ENCODE measurements at regions not wholly inside any gene's neighbourhood (a gene's known extent, or its start where the extent isn't known, plus 50 kb on each side); places are given as distances from the start of the nearest gene placed in this dataset.

DNA sequence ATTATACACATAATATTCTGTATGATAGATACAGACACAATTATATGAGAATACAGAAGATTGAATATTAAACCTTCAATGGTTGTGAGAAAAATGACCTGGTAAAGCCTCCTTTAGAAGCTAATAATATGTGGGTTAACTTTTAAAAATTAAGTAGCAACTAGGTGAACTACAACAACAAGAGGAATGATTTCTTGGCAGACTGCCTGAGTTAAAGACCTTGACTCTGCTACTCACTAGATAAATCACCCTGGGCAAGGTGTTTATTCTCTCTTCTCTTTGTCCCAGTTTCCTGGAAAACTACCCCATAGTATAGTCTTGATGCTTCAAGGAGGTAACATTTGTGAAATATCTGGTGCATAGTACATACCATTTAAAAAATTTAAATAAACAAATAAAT is 519.6 kb upstream of the TENM4 start:
- Mint-ChIP-seq H3K4me3 (no peak overlapping the region), H3K27me3 (no peaks in the 10 kb centered on the region), H3K4me1 (no peaks in the 10 kb centered on the region), H3K36me3 (no peaks in the 10 kb centered on the region), H3K9me3 (peaks cover 15 to 30% (median 23%) of the 10 kb centered on the region in 3 donors), H3K27ac (no peak overlapping the region)
- Histone ChIP-seq H3K27me3 (replicated peaks in 1 of 2; ENCODE audit: control insufficient read depth in 2 of 2, extremely low read depth in 1 of 2, insufficient read depth in 2 of 2, low read length in 1 of 2) (no peaks in the 10 kb centered on the region), H3K36me3 (ENCODE audit: control insufficient read depth in 2 of 2, extremely low read depth in 1 of 2, insufficient read depth in 1 of 2, low read length in 1 of 2) (no peaks in the 10 kb centered on the region), H3K4me3 (ENCODE audit: control insufficient read depth in 1 of 2, extremely low read depth in 1 of 2, low read length in 1 of 2) (no peak overlapping the region), H3K9me3 (peaks cover 3% of the 10 kb centered on the region), H3K27ac (ENCODE audit: low read length) (no peak overlapping the region), H3K4me1 (ENCODE audit: control insufficient read depth in 1 of 2, extremely low read depth in 1 of 2, insufficient read depth in 2 of 2, low read length in 2 of 2) (no peaks in the 10 kb centered on the region)
- ChIA-PET CTCF (interaction anchor here in 1 of 2 donors (0.6 kb wide), 1 partner anchor 929 kb away, joined by 3 read pairs; no protein-coding TSS in a partner anchor), POLR2A (no interaction called here)
- DNase-seq (no peak), ATAC-seq (replicated peaks in 1 of 4) (no peak)

DNA sequence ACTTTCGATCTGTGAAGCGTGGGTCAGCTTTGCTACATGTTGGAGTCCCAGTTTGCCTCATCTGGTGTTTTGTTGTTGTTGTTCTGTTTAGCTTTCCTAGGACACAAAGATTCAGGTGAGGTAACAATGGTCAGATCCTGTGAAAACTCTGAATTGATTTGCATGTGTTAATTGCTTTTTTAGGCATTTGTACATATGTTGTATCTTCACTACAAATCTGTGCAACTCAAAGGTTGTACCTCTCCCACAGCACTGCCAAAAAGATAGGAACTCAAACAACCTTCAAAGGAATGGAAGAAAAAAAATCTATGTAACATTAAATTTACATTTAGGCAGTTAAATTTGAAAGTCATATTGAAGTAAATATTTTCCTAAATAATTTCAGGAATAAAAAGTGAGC is 518.5 kb upstream of the TENM4 start:
- Histone ChIP-seq H3K27me3 (replicated peaks in 1 of 2; ENCODE audit: control insufficient read depth in 2 of 2, extremely low read depth in 1 of 2, insufficient read depth in 2 of 2, low read length in 1 of 2) (no peaks in the 10 kb centered on the region), H3K27ac (ENCODE audit: low read length) (no peak overlapping the region), H3K9me3 (peaks cover 3% of the 10 kb centered on the region), H3K4me1 (ENCODE audit: control insufficient read depth in 1 of 2, extremely low read depth in 1 of 2, insufficient read depth in 2 of 2, low read length in 2 of 2) (no peaks in the 10 kb centered on the region), H3K36me3 (ENCODE audit: control insufficient read depth in 2 of 2, extremely low read depth in 1 of 2, insufficient read depth in 1 of 2, low read length in 1 of 2) (no peaks in the 10 kb centered on the region), H3K4me3 (ENCODE audit: control insufficient read depth in 1 of 2, extremely low read depth in 1 of 2, low read length in 1 of 2) (no peak overlapping the region)
- ATAC-seq (replicated peaks in 1 of 4) (no peak), DNase-seq (no peak)
- CTCF ChIA-PET: no interaction called here
- no peak overlapping the region for H3K4me3 Mint-ChIP-seq
- peaks cover 15 to 34% (median 28%) of the 10 kb centered on the region in 3 donors for H3K9me3 Mint-ChIP-seq
- no peaks in the 10 kb centered on the region for H3K36me3 Mint-ChIP-seq
- WGBS (ENCODE audit: insufficient coverage): 70% methylated on average over 2 of the region's 2 CpGs
- H3K27ac Mint-ChIP-seq: no peak overlapping the region
- no peaks in the 10 kb centered on the region for H3K4me1 Mint-ChIP-seq
- no peaks in the 10 kb centered on the region for H3K27me3 Mint-ChIP-seq
- POLR2A ChIA-PET: no interaction called here

DNA sequence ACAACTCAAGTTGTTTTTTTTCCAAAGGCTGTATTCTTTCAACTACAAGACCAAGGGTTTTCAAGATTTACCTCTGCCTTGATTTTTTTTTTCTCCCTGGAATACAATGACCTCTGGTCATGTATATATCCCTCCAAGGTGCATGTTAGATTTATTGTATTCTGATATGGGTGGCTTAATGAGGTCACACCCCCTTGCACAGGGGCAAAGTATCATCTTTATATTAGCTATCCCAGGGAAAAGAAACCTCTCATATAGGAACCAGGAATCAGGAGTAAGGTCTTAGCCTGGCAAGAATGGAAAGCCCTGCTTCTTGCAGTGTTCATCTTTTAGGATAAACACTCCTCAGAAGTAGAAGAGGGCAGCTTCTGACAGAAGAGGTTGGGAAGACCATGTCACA is 516.9 kb upstream of the TENM4 start:
- no peaks in the 10 kb centered on the region for H3K36me3 Mint-ChIP-seq
- H3K4me1 ChIP-seq (ENCODE audit: control insufficient read depth in 1 of 2, extremely low read depth in 1 of 2, insufficient read depth in 2 of 2, low read length in 2 of 2): no peaks in the 10 kb centered on the region
- H3K9me3 ChIP-seq: peaks cover 3% of the 10 kb centered on the region
- H3K9me3 Mint-ChIP-seq: peaks cover 22 to 33% (median 27%) of the 10 kb centered on the region in 3 donors
- H3K4me1 Mint-ChIP-seq: no peaks in the 10 kb centered on the region
- no peaks in the 10 kb centered on the region for H3K36me3 ChIP-seq (ENCODE audit: control insufficient read depth in 2 of 2, extremely low read depth in 1 of 2, insufficient read depth in 1 of 2, low read length in 1 of 2)
- no peak overlapping the region for H3K4me3 ChIP-seq (ENCODE audit: control insufficient read depth in 1 of 2, extremely low read depth in 1 of 2, low read length in 1 of 2)
- ChIA-PET CTCF (no interaction called here), POLR2A (no interaction called here)
- no peak overlapping the region for H3K27ac ChIP-seq (ENCODE audit: low read length)
- DNase-seq (no peak), ATAC-seq (replicated peaks in 1 of 4) (no peak)
- H3K4me3 Mint-ChIP-seq: no peak overlapping the region
- H3K27me3 Mint-ChIP-seq: no peaks in the 10 kb centered on the region
- no peak overlapping the region for H3K27ac Mint-ChIP-seq
- H3K27me3 ChIP-seq (replicated peaks in 1 of 2; ENCODE audit: control insufficient read depth in 2 of 2, extremely low read depth in 1 of 2, insufficient read depth in 2 of 2, low read length in 1 of 2): no peaks in the 10 kb centered on the region

DNA sequence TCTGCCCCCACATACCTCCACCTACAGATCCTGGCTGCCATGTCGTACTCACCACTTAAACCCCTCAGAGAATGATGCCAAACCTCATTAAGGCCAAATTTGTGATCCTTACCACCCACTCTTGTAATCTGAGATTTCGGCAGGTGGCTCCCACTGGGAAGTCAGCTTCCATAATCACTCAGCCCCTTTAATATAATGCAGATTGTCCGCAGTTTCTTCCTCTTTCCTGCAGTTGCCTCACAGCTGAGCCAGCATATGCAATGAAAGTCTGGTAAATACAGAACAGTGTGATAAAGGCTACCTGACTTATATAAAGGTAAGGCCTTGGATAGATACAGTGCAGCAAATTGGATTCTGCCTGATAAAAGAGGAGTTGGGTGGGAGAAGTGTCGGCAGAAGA is 515.2 kb upstream of the TENM4 start:
- ChIA-PET POLR2A (no interaction called here), CTCF (no interaction called here)
- H3K9me3 Mint-ChIP-seq: peaks cover 23 to 31% (median 24%) of the 10 kb centered on the region in 3 donors

DNA sequence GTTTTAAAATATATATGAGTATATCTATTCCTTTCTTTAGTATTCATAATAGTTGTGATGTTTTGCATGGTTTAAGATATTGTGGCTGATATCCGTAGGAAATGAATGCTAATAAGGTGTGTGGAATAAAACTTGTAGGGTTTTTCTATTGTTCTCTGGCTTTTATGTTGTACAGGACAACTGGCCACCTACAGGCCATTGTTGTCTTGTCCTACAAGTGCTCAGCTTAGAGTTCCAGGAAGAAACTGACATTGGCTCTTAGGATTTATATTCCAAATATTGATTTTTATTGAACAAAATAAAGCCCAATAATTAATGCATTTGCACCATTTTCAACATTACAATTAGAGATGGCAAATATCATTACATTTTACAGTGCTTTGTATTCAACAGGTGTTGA is 512.8 kb upstream of the TENM4 start:
- DNase-seq (no peak), ATAC-seq (replicated peaks in 1 of 4) (no peak)
- H3K36me3 Mint-ChIP-seq: no peaks in the 10 kb centered on the region
- Histone ChIP-seq H3K36me3 (ENCODE audit: control insufficient read depth in 2 of 2, extremely low read depth in 1 of 2, insufficient read depth in 1 of 2, low read length in 1 of 2) (no peaks in the 10 kb centered on the region), H3K4me1 (ENCODE audit: control insufficient read depth in 1 of 2, extremely low read depth in 1 of 2, insufficient read depth in 2 of 2, low read length in 2 of 2) (no peaks in the 10 kb centered on the region), H3K27me3 (replicated peaks in 1 of 2; ENCODE audit: control insufficient read depth in 2 of 2, extremely low read depth in 1 of 2, insufficient read depth in 2 of 2, low read length in 1 of 2) (no peaks in the 10 kb centered on the region), H3K27ac (ENCODE audit: low read length) (no peak overlapping the region), H3K4me3 (ENCODE audit: control insufficient read depth in 1 of 2, extremely low read depth in 1 of 2, low read length in 1 of 2) (no peak overlapping the region), H3K9me3 (peaks cover 3% of the 10 kb centered on the region)
- WGBS (ENCODE audit: insufficient coverage): 80% methylated on average over 1 of the region's 1 CpG
- CTCF ChIA-PET: no interaction called here
- no peaks in the 10 kb centered on the region for H3K4me1 Mint-ChIP-seq
- H3K27ac Mint-ChIP-seq: no peak overlapping the region
- H3K27me3 Mint-ChIP-seq: no peaks in the 10 kb centered on the region
- peaks cover 19 to 23% (median 23%) of the 10 kb centered on the region in 3 donors for H3K9me3 Mint-ChIP-seq
- POLR2A ChIA-PET: interaction anchor here in 1 of 2 donors (0.7 kb wide), 1 partner anchor 24 kb away, joined by 3 read pairs; no protein-coding TSS in a partner anchor
- H3K4me3 Mint-ChIP-seq: no peak overlapping the region

More for the DNA sequence above, 515.2 kb upstream of the TENM4 start:
- Mint-ChIP-seq H3K36me3 (no peaks in the 10 kb centered on the region), H3K4me1 (no peaks in the 10 kb centered on the region), H3K27me3 (no peaks in the 10 kb centered on the region), H3K4me3 (no peak overlapping the region), H3K27ac (no peak overlapping the region)
- DNase-seq (no peak), ATAC-seq (replicated peaks in 1 of 4) (no peak)
- Histone ChIP-seq H3K36me3 (ENCODE audit: control insufficient read depth in 2 of 2, extremely low read depth in 1 of 2, insufficient read depth in 1 of 2, low read length in 1 of 2) (no peaks in the 10 kb centered on the region), H3K27me3 (replicated peaks in 1 of 2; ENCODE audit: control insufficient read depth in 2 of 2, extremely low read depth in 1 of 2, insufficient read depth in 2 of 2, low read length in 1 of 2) (no peaks in the 10 kb centered on the region), H3K27ac (ENCODE audit: low read length) (no peak overlapping the region), H3K4me3 (ENCODE audit: control insufficient read depth in 1 of 2, extremely low read depth in 1 of 2, low read length in 1 of 2) (no peak overlapping the region), H3K9me3 (peaks cover 3% of the 10 kb centered on the region), H3K4me1 (ENCODE audit: control insufficient read depth in 1 of 2, extremely low read depth in 1 of 2, insufficient read depth in 2 of 2, low read length in 2 of 2) (no peaks in the 10 kb centered on the region)
- 63% methylated on average over 3 of the region's 4 CpGs for WGBS (ENCODE audit: insufficient coverage)

DNA sequence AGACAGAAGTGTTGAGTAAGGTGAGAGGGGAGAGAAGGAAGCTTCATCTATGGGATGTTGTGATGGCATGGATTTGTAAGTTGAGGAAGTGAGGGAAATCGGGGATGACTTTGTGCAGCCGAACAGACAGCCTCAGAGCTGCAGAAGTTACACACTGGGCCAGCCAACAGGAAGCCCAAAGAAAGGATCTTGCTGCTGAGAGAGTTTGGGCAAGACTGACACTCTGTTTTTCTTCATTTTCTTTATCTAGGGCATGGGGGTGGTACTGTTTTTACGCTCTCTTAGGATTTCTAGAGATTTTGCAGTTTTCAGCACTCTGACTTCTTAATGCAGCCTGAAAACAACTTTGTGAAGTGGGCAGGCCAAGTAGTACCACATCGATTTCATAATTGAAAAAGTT is 509.9 kb upstream of the TENM4 start:
- no peak overlapping the region for H3K27ac ChIP-seq (ENCODE audit: low read length)
- 63% methylated on average over 2 of the region's 4 CpGs for WGBS (ENCODE audit: insufficient coverage)
- peaks cover 8 to 15% (median 12%) of the 10 kb centered on the region in 3 donors for H3K9me3 Mint-ChIP-seq
- no peaks in the 10 kb centered on the region for H3K36me3 Mint-ChIP-seq
- no peak overlapping the region for H3K27ac Mint-ChIP-seq
- no peaks in the 10 kb centered on the region for H3K27me3 ChIP-seq (replicated peaks in 1 of 2; ENCODE audit: control insufficient read depth in 2 of 2, extremely low read depth in 1 of 2, insufficient read depth in 2 of 2, low read length in 1 of 2)
- no peaks in the 10 kb centered on the region for H3K36me3 ChIP-seq (ENCODE audit: control insufficient read depth in 2 of 2, extremely low read depth in 1 of 2, insufficient read depth in 1 of 2, low read length in 1 of 2)
- H3K9me3 ChIP-seq: no peaks in the 10 kb centered on the region
- ChIA-PET CTCF (no interaction called here), POLR2A (no interaction called here)
- no peak overlapping the region for H3K4me3 ChIP-seq (ENCODE audit: control insufficient read depth in 1 of 2, extremely low read depth in 1 of 2, low read length in 1 of 2)
- H3K4me1 ChIP-seq (ENCODE audit: control insufficient read depth in 1 of 2, extremely low read depth in 1 of 2, insufficient read depth in 2 of 2, low read length in 2 of 2): no peaks in the 10 kb centered on the region
- ATAC-seq (replicated peaks in 1 of 4): no peak
- H3K4me3 Mint-ChIP-seq: no peak overlapping the region
- H3K27me3 Mint-ChIP-seq: no peaks in the 10 kb centered on the region
- no peak for DNase-seq
- H3K4me1 Mint-ChIP-seq: no peaks in the 10 kb centered on the region

DNA sequence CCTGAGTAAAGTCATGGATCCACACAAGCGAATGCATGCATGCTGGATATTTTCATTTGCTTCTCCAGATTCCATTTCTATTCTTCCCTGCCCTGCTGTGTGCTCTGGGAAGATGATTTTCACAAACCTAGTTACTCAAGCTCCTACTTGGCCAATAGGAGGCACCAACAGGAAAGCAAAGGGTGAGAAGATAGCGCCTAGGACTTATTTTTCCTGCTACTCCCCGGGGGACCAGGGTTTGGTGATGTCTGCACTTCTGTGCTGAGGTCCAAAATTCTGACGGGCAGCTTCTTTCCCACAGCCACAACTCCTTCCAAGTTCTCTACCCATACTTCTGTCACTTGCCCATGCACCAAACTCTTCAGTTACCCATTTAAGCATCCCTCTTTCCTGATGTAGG is 509.3 kb upstream of the TENM4 start:
- no peaks in the 10 kb centered on the region for H3K27me3 ChIP-seq (replicated peaks in 1 of 2; ENCODE audit: control insufficient read depth in 2 of 2, extremely low read depth in 1 of 2, insufficient read depth in 2 of 2, low read length in 1 of 2)
- H3K9me3 ChIP-seq: no peaks in the 10 kb centered on the region
- no peak for DNase-seq
- H3K9me3 Mint-ChIP-seq: peaks cover 6 to 15% (median 11%) of the 10 kb centered on the region in 3 donors
- no peak overlapping the region for H3K4me3 ChIP-seq (ENCODE audit: control insufficient read depth in 1 of 2, extremely low read depth in 1 of 2, low read length in 1 of 2)
- POLR2A ChIA-PET: no interaction called here
- H3K27ac ChIP-seq (ENCODE audit: low read length): no peak overlapping the region
- H3K4me3 Mint-ChIP-seq: no peak overlapping the region
- CTCF ChIA-PET: no interaction called here
- H3K36me3 Mint-ChIP-seq: no peaks in the 10 kb centered on the region
- H3K36me3 ChIP-seq (ENCODE audit: control insufficient read depth in 2 of 2, extremely low read depth in 1 of 2, insufficient read depth in 1 of 2, low read length in 1 of 2): no peaks in the 10 kb centered on the region
- no peak for ATAC-seq (replicated peaks in 1 of 4)
- no CpG with 5 or more reads among the region's 4 CpGs for WGBS (ENCODE audit: insufficient coverage)
- H3K4me1 ChIP-seq (ENCODE audit: control insufficient read depth in 1 of 2, extremely low read depth in 1 of 2, insufficient read depth in 2 of 2, low read length in 2 of 2): no peaks in the 10 kb centered on the region
- H3K27ac Mint-ChIP-seq: no peak overlapping the region
- H3K27me3 Mint-ChIP-seq: no peaks in the 10 kb centered on the region
- no peaks in the 10 kb centered on the region for H3K4me1 Mint-ChIP-seq
